ENCODE measurements at regions not wholly inside any gene's neighbourhood (a gene's known extent, or its start where the extent isn't known, plus 50 kb on each side); places are given as distances from the start of the nearest gene placed in this dataset.

DNA sequence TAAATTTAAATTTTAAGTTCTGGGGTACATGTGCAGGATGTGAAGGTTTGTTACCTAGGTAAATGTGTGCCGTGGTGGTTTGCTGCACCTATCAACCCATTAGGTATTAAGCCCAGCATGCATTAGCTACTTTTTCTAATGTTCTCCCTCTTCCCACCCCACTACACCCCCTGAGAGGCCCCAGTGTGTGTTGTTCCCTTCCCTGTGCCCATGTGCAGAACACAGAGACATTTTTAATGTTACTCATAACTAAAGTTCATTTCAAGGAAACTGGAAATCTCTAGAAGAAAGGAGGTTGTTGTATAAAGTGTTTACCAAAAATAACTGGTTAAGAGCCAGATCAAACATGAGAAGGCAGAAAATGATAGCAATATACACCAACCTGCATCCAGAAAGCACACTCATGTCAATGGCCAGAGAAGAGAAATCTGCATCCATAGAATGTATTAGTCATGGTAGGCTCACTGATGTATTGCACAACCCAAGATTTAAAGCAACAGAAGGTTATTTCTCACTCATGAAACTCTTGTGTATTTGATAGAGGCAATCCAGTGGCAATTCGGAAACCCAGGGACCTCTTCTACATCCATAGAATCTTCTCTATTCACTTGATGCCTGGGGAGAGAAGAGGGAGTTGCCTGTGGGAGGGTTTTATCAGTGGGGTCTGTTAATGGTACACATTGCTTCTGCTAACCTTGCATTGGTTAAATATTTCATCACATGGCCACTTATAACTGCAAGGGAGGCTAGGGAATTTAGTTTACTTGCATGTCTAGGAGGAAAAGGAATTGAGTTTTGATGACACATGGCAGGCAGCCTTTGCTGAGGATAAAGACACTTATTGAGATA is 321.9 kb upstream of the RASGRP1 start:
- DNase-seq (ENCODE audit: low read depth in 2 of 2): peak; percentile 87

DNA sequence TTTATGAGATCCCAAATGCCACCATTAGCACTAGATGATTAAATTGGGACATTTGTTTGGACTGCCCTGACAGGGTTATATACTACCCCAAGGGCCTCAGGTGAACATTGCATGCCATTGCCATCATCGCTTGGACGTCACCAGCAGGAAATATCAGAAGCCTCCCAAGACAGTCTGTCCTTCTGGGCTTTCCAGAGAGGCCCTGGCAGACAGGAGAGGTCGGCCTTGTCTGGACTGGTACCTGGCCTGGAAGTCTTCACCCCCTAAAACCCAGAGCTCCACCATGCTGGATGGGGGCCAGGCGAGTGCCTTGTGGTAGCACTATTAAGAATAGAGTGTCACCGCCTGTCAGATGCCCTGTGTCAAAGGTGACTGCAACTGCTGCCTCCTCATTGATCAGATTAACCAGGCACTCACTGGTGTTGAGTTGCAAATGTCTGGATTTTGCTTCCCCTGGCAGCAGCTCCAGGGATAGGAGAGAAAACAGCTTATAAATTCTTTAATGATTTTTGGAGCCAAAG is 324.1 kb upstream of the RASGRP1 start:
- DNase-seq (ENCODE audit: low read depth in 2 of 2): no peak

DNA sequence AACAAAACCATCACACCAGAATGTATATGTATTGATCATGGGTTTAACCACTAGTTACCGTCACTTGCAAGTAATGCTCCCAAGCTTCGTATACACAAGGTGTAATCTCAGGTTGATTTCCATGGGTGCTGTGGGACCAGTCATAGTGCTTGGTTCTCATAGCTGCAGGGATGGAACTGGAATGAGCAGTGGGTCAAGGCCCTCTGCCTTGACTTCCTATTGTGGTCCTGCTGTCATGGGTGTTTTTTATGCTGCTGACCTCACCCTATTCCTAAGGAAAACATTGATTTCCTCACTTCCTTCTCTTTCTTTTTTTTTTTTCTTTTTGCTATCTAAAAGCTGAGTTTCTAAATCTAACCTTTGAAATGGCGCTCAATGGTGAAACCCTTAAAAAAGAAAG is 325.6 kb upstream of the RASGRP1 start:
- DNase-seq (ENCODE audit: low read depth in 2 of 2): no peak

DNA sequence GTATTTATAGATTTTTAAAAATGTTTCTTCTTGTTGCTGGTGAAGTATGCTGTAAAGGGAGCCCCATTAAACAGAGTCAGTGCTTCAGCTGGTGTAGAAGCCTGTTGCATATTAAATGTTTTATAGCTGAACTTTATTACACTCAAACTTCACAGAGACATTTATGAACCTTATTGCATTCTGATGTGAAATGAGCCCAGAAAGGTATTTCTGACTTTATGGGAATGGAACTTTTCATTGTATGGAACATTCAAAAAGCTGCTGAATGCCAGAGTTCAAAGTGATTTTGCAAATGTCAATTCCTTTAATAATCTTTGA is 329.3 kb upstream of the RASGRP1 start:
- DNase-seq (ENCODE audit: low read depth in 2 of 2): peak in 1 of 2 experiments; percentile 91

DNA sequence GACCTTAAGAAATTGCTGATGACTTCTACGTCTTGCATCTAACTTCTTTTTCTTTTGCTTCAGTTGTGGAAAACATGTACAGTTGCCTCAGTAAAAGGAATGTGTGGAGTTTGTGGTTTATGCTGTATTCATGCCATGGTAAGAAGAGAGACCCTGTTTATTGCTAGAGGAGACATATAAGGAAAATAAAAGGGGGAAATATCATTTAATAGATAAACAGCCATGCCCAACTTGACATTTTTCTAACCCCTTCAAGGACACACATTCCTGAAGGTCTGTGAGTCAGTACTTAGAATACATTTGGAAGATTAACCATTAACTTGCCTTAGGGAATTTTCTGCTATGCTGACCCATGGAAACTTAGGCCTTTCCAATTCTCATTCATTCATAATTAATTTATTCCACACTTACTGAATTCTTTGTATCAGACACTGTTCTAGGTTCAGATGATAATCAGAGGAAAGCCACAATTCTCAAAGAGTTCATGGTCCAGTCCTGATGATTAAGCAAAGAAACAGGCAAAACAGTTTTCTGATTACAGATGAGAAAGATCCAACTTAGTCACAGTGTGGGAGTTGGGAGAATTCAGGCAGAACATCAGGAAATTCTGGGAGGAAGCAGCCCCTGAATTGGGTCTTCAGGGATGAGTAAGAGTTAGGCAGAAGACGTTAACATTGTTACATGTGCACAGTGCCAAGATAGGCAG is 329.8 kb upstream of the RASGRP1 start:
- peak; percentile 89 to 92 for DNase-seq (ENCODE audit: low read depth in 2 of 2)

DNA sequence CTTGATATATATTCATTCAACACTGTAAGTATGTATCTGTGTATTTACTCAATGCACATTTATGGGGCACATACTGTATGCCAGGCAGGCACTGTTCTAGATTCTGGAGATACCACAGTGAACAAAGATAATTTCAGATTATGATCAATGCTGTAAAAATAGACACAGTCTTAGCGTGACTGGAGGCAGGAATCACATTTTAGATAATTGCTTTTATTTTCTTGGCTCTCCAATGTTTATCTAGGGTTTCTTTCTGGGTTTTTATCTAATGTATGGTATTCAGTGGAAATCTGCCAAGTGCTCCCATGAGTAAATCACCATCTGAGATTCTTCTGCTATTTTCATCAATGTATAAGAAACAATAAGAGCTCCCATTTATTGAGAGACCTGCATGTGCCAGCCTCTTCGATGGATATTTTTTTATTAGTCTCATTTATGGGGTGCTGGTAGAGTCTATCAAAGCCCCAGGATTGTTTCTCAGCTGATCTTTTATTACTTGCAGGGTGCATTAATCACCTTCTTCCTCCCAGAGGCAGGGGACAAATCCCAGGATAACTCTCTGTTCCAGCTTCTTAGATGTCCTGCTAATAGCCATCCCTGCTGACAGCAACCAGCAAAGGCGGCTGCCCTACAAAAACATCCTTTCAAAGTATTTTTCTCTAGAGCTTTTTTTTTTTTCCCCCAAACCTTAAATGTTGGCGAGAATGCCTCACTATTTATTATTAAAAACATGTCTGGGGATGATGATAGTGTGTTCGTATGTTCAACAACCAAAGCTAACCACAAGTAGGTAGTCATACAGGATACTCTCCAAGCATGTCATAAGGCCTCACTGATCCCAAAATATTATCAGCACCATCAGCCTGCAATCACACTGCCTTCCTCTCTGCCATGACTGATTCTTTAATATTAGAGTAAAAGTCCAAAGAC is 331.0 kb upstream of the RASGRP1 start:
- peak; percentile 93 to 94 for DNase-seq (ENCODE audit: low read depth in 2 of 2)

DNA sequence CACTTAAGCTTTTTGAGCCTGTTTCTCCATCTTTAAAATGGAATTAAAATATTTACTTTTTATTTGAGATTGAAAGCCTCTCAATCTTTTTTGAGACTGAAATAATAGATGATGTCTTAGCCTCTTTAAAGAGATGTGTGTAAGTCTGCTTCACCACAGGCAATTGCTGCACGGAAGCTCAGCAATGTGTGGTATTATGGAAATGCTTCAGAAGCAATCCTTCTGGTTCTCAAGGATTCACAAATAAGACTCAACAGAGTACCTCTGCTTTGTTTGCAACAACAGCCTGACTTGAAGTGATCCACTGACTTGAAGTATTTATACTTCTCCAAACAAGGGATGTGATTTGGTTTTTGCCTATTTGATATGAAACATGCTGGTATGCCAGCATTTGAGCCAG is 332.0 kb upstream of the RASGRP1 start:
- DNase-seq (ENCODE audit: low read depth in 2 of 2): no peak

DNA sequence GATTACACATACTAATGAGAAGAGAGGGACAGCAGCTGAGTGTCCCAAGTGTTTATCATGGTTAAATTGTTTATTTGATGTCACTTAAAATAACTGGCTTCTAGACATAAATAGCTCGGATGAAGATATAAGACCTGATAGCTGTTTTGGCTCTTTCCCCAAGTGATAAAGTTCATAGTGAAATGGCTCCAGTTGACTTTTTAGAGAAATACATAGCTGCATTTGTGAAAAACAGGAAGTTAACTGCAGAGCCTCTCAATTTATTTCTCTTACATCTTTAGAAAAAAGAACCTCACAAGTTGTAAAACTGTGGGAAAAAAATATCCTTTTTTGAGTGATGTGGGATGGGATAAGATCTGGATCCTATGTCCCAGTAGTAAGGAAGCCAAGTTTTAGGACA is 332.9 kb upstream of the RASGRP1 start:
- no peak for DNase-seq (ENCODE audit: low read depth in 2 of 2)

DNA sequence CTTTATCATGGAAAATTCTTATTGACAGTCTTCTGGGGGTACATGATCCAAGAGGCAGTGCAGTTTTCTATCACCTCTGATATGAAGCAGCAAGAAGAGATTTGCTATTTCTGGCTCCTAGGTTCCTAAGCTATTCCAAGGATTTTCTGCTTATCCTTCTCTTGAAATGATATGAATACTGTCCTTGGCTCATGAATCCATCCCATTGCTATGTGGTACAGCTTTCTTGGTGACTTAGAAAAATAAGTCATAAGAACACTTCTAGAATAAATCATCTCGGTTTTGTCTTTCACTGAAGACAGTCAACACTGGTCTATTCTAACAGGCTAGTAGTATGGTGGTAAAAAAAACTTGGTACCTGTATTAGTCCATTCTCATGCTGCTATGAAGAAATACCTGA is 333.6 kb upstream of the RASGRP1 start:
- DNase-seq (ENCODE audit: low read depth in 2 of 2): no peak

DNA sequence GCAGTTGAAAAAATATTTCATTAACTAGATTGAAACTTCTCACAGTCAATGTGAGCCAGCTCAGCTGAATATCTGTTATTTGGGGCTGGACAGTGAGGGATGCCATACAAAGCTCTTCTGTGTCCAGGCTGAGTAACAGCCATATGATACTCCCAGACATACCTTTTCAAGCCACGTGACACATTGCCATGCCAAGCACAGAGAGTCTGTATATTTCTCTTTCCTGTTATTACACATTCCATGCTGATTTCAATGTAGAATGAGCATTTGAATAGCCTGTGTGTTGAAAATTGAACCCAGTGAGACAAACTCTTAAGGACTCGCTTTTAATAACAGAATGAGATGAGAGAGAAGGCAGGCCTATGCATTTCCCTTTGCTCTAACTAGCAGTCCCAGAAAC is 334.7 kb upstream of the RASGRP1 start:
- no peak for DNase-seq (ENCODE audit: low read depth in 2 of 2)

DNA sequence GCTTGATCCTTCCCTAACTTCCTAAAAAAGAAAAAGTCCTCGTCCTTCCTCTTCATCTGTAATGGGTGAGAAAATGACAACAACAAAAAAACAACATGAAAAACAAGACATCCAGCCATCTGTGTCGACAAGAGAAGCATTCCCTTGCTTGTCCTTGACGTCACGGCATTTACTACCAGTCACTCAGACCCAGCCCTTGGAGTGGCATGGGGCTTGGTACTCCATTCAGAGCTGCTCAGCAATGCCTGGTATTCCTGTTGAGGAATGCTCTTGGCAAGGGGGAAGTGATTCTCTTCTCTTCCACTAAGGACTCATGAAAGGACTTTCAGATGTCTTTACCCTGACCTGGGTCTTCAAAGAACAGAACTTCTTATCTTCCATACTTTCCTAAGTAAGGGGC is 339.7 kb upstream of the RASGRP1 start:
- no peak for DNase-seq (ENCODE audit: low read depth in 2 of 2)

DNA sequence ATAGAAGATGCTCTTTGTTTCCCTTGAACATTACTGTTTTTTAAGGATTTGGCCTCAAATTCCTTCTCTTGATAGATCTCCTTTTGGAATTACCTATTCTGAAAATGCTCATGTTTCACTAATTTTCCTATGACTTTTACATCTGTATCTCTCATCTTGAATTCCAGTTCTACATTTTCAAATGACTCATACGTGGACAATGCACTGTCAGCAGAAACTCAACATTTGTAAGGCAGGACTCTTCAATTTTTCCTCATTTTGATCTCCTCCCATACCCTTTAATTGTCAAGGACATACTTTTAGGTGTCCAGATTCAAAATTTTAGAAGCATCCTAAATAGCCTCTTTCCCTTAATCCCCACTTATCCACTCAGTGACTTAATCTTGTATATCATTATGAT is 341.0 kb upstream of the RASGRP1 start:
- DNase-seq (ENCODE audit: low read depth in 2 of 2): no peak

DNA sequence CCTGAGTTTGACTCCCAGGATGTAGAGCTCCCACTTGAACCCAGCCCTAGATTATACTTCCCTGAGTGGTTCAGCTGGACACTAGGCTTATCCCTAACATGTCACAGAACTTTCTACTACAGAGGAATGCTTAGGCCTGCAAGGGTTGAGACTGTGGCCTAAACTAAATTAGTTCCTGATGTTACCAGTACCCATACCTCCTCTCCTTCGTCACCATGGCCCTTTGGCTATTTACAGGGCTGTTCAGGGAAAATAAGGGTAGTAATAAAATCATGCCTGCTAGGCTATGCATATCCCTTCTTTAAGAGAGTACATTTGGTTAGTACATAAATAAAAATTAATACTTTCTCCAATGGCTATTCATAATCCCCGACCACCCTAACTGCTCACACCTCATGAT is 356.4 kb upstream of the RASGRP1 start:
- DNase-seq (ENCODE audit: low read depth in 2 of 2): no peak

DNA sequence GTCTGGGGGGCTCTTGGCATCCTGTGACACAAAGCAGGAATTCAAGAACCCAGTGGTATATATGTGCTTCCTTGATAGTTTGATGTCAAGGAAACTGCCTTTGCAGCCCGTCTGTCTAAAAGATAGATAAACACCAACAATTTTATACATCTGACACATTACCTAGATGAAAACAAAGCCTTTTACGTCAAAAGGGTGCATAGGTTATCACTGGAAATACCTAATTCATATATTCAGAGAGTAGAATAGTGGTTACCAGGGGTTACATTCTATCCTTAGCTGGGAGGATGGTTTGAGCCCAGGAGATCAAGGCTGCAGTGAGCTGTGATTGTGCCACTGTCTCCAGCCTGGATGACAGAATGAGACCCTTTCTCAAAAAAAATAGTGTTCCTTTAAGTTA is 356.9 kb upstream of the RASGRP1 start:
- DNase-seq (ENCODE audit: low read depth in 2 of 2): no peak

DNA sequence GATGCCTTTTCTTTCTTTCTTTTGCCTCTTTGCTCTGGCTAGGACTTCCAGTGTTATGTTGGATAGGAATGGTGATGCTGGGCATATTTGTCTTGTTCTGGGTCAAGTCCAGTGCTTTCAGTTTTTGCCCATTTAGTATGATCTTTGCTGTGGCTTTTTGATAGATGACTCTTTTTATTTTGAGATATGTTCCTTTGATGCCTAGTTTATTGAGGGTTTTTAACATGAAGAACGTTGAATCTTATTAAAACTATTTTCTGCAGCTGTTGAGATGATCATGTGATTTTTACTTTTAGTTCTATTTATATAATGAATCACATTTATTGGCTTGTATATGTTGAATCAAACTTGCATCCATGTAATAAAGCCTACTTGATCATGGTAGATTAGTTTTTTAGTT is 363.8 kb upstream of the RASGRP1 start:
- DNase-seq (ENCODE audit: low read depth in 2 of 2): no peak

DNA sequence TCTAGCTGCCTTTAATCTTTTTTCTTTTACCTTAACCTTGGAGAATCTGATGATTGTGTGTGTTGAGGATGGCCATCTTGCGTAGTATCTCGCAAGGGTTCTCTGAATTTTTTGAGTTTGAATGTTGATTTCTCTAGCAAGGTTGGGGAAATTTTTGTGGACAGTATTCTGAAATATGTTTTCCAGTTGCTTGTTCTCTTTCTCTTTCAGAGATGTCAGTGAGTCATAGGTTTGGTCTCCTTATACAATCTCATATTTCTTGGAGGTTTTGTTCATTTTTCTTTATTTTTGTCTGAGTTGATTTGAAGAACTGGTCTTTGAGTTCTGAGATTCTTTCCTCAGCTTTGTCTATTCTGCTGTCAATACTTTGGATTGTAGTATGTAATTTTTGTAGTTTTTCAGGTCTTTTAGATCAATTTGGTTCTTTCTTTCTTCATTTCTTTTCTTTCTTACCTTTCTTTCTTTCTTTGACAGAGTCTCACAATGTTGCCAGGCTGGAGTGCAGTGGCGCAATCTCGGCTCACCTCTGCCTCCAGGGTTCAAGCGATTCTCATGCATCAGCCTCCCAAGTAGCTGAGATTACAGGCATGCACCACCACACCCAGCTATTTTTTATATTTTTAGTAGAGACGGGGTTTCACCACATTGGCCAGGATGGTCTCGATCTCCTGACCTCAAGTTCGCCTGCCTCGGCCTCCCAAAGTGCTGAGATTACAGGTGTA is 366.4 kb upstream of the RASGRP1 start:
- DNase-seq (ENCODE audit: low read depth in 2 of 2): peak; percentile 38 to 48

DNA sequence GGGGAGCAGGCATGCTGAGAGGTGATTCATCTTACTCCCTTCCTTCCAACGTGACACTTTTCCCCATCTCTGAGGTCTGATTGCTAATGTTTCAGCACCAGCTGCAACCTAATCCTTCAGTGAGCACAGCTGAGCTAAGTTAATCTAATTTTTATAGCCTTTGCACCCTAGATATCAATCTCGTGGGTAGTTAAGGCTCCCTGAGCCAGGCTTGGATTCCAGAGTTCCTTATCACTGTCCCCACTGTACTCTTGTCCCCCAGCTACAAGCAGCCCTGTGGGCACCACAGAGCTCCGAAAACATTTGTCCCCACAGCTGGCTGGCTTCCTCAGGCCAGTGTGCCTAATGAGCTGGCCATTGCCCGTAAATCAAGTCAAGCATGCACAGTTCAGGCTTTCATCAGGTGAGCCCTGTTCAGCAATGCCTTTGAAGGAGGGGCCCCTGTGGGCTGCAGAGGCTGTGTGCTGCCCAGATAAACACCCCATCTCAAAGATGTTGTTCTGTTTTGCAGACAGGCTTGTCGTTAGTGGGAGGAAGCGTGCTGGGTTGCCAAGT is 376.9 kb upstream of the RASGRP1 start:
- DNase-seq (ENCODE audit: low read depth in 2 of 2): peak; percentile 43 to 48

DNA sequence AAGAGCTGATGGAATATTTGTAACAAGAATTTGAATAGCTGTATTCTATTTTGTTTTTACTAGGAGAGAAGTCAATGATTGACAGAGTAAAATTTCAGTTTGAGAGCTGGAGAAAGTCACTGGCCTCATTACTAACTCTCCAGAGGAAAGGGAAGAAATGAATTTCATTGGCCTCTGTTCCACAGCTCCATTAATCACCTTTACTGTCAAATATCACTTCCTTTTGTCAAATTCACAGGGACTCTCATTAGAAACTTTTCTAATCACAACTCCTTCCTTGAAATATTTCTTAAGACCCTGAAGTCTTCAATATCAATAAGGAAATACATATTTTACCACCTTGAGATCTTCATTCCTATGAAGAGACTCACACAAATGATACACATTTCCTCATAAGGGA is 379.9 kb upstream of the RASGRP1 start:
- no peak for DNase-seq (ENCODE audit: low read depth in 2 of 2)

DNA sequence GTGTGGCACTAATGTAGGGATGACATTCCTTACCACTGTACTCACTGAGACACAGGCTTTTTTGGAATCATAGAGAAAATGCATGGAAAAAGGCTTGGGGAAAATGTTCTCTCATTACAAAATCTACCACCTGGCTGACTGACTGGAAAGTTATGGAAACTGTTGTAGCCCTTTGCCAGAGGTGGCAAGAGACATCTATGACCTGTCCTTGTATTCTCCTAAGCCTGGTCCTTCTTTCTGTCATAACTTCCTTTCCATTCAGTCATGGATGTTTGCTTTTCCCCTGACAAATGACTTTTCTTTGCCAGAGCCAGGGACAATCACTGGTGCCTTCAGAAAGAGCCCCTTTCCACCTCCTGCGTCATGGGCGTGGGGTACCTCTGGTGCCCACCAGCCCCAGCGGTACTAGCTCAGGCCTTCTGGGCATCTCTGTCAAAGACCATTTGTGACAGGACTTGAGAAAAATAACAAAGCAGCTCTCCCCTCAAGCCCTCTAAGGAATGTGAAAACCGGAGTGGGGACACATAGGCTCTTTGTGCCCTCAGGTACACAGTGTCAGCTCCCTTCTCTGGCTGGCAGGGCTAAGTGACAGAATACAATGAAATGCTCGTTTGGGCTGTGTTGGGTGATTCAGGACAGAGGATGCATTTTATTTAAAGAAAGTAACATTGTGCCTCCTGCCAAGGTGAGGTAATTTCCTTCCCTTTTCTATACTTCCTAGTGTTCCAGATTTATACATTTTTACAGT is 381.1 kb upstream of the RASGRP1 start:
- no peak for DNase-seq (ENCODE audit: low read depth in 2 of 2)

DNA sequence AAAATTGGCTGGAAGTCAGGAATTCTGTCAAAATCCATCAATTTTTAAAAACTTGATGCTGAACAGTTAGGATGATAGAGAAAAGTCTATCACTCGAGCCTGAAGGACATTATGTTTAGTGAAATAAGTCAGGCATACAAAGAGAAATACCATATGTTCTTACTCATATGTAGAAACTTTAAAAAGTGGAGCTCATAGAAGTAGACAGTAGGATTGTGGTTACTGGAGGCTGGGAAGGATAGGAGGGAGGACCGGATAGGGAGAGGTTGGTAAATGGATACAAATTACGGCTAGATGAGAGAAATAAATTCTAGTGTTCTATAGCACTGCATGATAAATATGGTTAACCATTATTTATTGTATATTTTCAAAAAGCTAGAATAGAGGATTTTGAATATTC is 389.5 kb upstream of the RASGRP1 start:
- DNase-seq (ENCODE audit: low read depth in 2 of 2): no peak

Measured in fibroblast of skin of left quadriceps (primary cell).